Right kidney (tissue), 1 donor: ENCODE measurements at regions not wholly inside any gene's neighbourhood (a gene's known extent, or its start where the extent isn't known, plus 50 kb on each side); places are given as distances from the start of the nearest gene placed in this dataset.
"Not testable (repeated sequence)": the region's sequence is repeated elsewhere in the genome, so short reads cannot be mapped to it uniquely, and the experiment has no call there.

Experiments
- DNase-seq: peaks from one replicate; pipeline ENCODE4 v3.0.0-alpha.2; 2016

- DNase-seq, result no peak
These were observed 113.7 kb downstream of the CDCA7 start for GRCh38 chr2:173468266-173468793.

GRCh38 chr2:173472112-173472511 lies 117.4 kb downstream of the CDCA7 start:
- no peak for DNase-seq

GRCh38 chr2:173483137-173483536 lies 128.5 kb downstream of the CDCA7 start:
- no peak for DNase-seq

- DNase-seq, result no peak
These were observed 134.2 kb downstream of the CDCA7 start for GRCh38 chr2:173488861-173489260.

GRCh38 chr2:173491418-173491817 lies 136.7 kb downstream of the CDCA7 start:
- DNase-seq, result no peak

- no peak for DNase-seq
These were observed 139.2 kb downstream of the CDCA7 start for GRCh38 chr2:173493874-173494273.

- DNase-seq, result no peak
These were observed 142.1 kb downstream of the CDCA7 start for GRCh38 chr2:173496746-173497145.

GRCh38 chr2:173500953-173501352 lies 146.3 kb downstream of the CDCA7 start:
- DNase-seq, result no peak

GRCh38 chr2:173502296-173502695 lies 147.6 kb downstream of the CDCA7 start:
- no peak for DNase-seq

GRCh38 chr2:173511357-173511756 lies 156.7 kb downstream of the CDCA7 start:
- DNase-seq, result no peak

- no peak for DNase-seq
These were observed 157.3 kb downstream of the CDCA7 start for GRCh38 chr2:173511942-173512341.

- no peak for DNase-seq
These were observed 158.5 kb downstream of the CDCA7 start for GRCh38 chr2:173513107-173513727.

- DNase-seq, result no peak
These were observed 166.2 kb downstream of the CDCA7 start for GRCh38 chr2:173520918-173521317.

GRCh38 chr2:173521450-173522192 lies 166.9 kb downstream of the CDCA7 start:
- no peak for DNase-seq

GRCh38 chr2:173523497-173523896 lies 168.8 kb downstream of the CDCA7 start:
- DNase-seq, result no peak

GRCh38 chr2:173524256-173524955 lies 169.7 kb downstream of the CDCA7 start:
- DNase-seq, result no peak

GRCh38 chr2:173532732-173533531 lies 178.3 kb downstream of the CDCA7 start:
- not testable (repeated sequence) for DNase-seq

GRCh38 chr2:173537694-173538093 lies 183.0 kb downstream of the CDCA7 start:
- DNase-seq, result no peak

- no peak for DNase-seq
These were observed 184.9 kb downstream of the CDCA7 start for GRCh38 chr2:173539615-173540014.

- no peak for DNase-seq
These were observed 190.1 kb downstream of the CDCA7 start for GRCh38 chr2:173544641-173545363.

GRCh38 chr2:173545364-173545763 lies 190.7 kb downstream of the CDCA7 start:
- DNase-seq, result no peak

GRCh38 chr2:173547499-173547898 lies 192.8 kb downstream of the CDCA7 start:
- no peak for DNase-seq
